DND-41 (cell line): ENCODE measurements at regions not wholly inside any gene's neighbourhood (a gene's known extent, or its start where the extent isn't known, plus 50 kb on each side); places are given as distances from the start of the nearest gene placed in this dataset.

Source experiments
- ATAC-seq: fragments of 200-7000 bp; cut with Tn5 transposase; 3 replicates; pipeline ENCODE4 v1.9.1; 2021; ENCODE audit warnings: low read depth; ENCODE audit not compliant: insufficient read depth
- DNase-seq: peaks from one replicate; pipeline ENCODE4 v3.0.0-alpha.2; 2020
- H2AFZ ChIP-seq: 2 replicates; pipeline ENCODE4 v1.6.0; 2012; ENCODE audit warnings: low read depth, low read length
- H3K27ac ChIP-seq: 2 replicates; pipeline ENCODE4 v1.5.1; 2012; ENCODE audit warnings: low read length, inconsistent platforms
- H3K27me3 ChIP-seq: fragments of 200-600 bp; sonication (generic); 2 replicates; pipeline ENCODE4 v1.6.0; 2012; ENCODE audit warnings: low read length, mild to moderate bottlenecking, inconsistent platforms; ENCODE audit not compliant: insufficient read depth, poor library complexity
- H3K36me3 ChIP-seq: 2 replicates; pipeline ENCODE4 v1.5.1; 2012; ENCODE audit warnings: low read length, inconsistent platforms; ENCODE audit not compliant: insufficient read depth
- H3K4me1 ChIP-seq: 2 replicates; pipeline ENCODE4 v1.5.1; 2012; ENCODE audit warnings: mild to moderate bottlenecking, low read length; ENCODE audit not compliant: insufficient read depth
- H3K4me2 ChIP-seq: 2 replicates; pipeline ENCODE4 v1.6.0; 2012; ENCODE audit warnings: mild to moderate bottlenecking, moderate library complexity, low read length, inconsistent platforms; ENCODE audit not compliant: insufficient read depth
- H3K4me3 ChIP-seq, 2 experiments: fragments of 200-600 bp in 1 of 2; shearing (Covaris generic) in 1 of 2; 2 replicates each; pipeline ENCODE4 v1.5.1; 2012 to 2016; ENCODE audit warnings: inconsistent platforms in 2 of 2, low read length in 2 of 2, mild to moderate bottlenecking in 2 of 2, low read depth in 1 of 2, moderate library complexity in 1 of 2
- H3K79me2 ChIP-seq: 2 replicates; pipeline ENCODE4 v1.6.0; 2012; ENCODE audit warnings: low read length, inconsistent platforms; ENCODE audit not compliant: insufficient read depth
- H3K9ac ChIP-seq: 2 replicates; pipeline ENCODE4 v1.6.0; 2012; ENCODE audit warnings: low read depth, mild to moderate bottlenecking, inconsistent platforms, low read length, moderate library complexity
- H3K9me3 ChIP-seq: 2 replicates; pipeline ENCODE4 v1.5.1; 2012; ENCODE audit warnings: low read length, moderate library complexity, mild to moderate bottlenecking, inconsistent platforms; ENCODE audit not compliant: insufficient read depth, severe bottlenecking
- H4K20me1 ChIP-seq: 2 replicates; pipeline ENCODE4 v1.6.0; 2012; ENCODE audit warnings: low read length; ENCODE audit not compliant: insufficient read depth
- EZH2 ChIP-seq: IDR thresholded peaks from 3 replicates; pipeline ENCODE4 v1.6.1; 2012; ENCODE audit warnings: borderline replicate concordance, low read depth, mild to moderate bottlenecking, moderate library complexity, low read length, inconsistent platforms; ENCODE audit not compliant: severe bottlenecking
- TF ChIP-seq, protein P1 (sequence below): IDR thresholded peaks from 2 replicates; pipeline ENCODE4 v1.5.1; 2012; ENCODE audit warnings: borderline replicate concordance, low read length, moderate library complexity, mild to moderate bottlenecking; ENCODE audit not compliant: poor library complexity, severe bottlenecking; ENCODE audit errors: extremely low read depth

DNA sequence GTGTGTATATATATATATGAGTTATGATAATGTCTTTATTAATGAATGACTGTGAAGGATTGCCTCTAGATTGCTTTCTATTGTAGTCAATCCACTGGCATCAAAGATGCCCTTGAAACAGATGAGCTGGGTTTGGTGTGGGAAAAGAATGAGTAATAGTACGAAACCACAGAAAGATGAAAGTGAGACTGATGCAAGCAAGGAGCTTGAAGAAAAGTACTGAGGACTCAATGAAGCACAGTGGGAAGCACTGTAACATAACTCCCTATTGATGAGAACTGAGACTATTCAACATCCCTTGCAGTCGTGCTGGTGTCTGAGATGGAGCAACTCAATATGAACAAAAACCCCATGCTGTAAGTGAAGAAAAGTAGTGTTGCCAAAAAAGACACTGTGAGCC lies 1794.2 kb downstream of the SLITRK5 start:
- Histone ChIP-seq H3K9me3 (no peaks in the 10 kb centered on the region), H3K4me2 (no peak overlapping the region), H2AFZ (no peak overlapping the region), H4K20me1 (no peaks in the 10 kb centered on the region), H3K4me3 (no peak overlapping the region), H3K27me3 (no peaks in the 10 kb centered on the region), H3K9ac (no peak overlapping the region), H3K36me3 (no peaks in the 10 kb centered on the region), H3K79me2 (no peaks in the 10 kb centered on the region), H3K27ac (no peak overlapping the region), H3K4me1 (no peaks in the 10 kb centered on the region)
- TF ChIP-seq, protein P1, sequence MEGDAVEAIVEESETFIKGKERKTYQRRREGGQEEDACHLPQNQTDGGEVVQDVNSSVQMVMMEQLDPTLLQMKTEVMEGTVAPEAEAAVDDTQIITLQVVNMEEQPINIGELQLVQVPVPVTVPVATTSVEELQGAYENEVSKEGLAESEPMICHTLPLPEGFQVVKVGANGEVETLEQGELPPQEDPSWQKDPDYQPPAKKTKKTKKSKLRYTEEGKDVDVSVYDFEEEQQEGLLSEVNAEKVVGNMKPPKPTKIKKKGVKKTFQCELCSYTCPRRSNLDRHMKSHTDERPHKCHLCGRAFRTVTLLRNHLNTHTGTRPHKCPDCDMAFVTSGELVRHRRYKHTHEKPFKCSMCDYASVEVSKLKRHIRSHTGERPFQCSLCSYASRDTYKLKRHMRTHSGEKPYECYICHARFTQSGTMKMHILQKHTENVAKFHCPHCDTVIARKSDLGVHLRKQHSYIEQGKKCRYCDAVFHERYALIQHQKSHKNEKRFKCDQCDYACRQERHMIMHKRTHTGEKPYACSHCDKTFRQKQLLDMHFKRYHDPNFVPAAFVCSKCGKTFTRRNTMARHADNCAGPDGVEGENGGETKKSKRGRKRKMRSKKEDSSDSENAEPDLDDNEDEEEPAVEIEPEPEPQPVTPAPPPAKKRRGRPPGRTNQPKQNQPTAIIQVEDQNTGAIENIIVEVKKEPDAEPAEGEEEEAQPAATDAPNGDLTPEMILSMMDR, result no peak
- TF ChIP-seq EZH2, result no peak
- ATAC-seq (no peak), DNase-seq (no peak)

DNA sequence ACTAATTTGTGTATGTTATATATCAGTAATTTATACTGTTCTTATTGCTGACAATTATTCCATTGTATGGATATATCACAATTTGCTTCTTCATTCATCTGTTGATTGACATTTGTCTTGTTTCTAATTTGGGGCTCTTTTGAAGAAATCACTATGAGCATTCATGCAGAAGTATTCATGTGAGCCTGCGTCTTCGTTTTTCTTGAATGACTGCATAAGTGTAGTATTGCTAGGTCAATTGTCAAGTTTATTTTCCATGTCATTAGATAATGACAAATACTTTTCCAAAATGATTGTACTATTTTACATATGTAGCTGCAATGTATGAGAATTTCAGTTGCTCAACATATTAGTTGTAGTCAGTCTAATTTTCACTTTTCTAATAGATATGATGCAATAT lies 1796.9 kb downstream of the SLITRK5 start:
- Histone ChIP-seq H3K4me2 (no peak overlapping the region), H3K4me1 (no peaks in the 10 kb centered on the region), H4K20me1 (no peaks in the 10 kb centered on the region), H2AFZ (no peak overlapping the region), H3K9ac (no peak overlapping the region), H3K27ac (no peak overlapping the region), H3K36me3 (no peaks in the 10 kb centered on the region), H3K79me2 (no peaks in the 10 kb centered on the region), H3K27me3 (no peaks in the 10 kb centered on the region), H3K9me3 (no peaks in the 10 kb centered on the region), H3K4me3 (no peak overlapping the region)
- no peak for DNase-seq
- TF ChIP-seq, protein P1, result no peak
- TF ChIP-seq EZH2, result no peak
- no peak for ATAC-seq

DNA sequence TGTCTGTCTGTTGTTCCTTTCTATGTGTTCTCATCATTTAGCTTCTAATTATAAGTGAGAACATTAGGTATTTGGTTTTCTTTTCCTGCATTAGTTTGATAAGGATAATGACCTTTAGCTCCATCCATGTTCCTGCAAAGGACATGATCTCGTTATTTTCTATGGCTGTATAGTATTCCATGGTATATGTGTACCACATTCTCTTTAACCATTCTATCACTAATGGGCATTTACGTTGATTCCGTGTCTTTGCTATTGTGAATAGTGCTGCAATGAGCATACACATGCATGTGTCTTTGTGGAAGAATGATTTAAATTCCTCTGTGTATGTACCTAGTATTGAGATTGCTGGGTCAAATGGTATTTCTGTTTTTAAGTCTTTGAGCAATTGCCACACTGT lies 1799.7 kb downstream of the SLITRK5 start:
- ATAC-seq, result no peak
- Histone ChIP-seq H3K9me3 (no peaks in the 10 kb centered on the region), H3K36me3 (no peaks in the 10 kb centered on the region), H3K27me3 (no peaks in the 10 kb centered on the region), H3K4me3 (no peak overlapping the region), H3K9ac (no peak overlapping the region), H4K20me1 (no peaks in the 10 kb centered on the region), H3K4me2 (no peak overlapping the region), H3K4me1 (no peaks in the 10 kb centered on the region), H3K79me2 (no peaks in the 10 kb centered on the region), H2AFZ (no peak overlapping the region), H3K27ac (no peak overlapping the region)
- no peak for TF ChIP-seq EZH2
- TF ChIP-seq, protein P1, result no peak
- no peak for DNase-seq

DNA sequence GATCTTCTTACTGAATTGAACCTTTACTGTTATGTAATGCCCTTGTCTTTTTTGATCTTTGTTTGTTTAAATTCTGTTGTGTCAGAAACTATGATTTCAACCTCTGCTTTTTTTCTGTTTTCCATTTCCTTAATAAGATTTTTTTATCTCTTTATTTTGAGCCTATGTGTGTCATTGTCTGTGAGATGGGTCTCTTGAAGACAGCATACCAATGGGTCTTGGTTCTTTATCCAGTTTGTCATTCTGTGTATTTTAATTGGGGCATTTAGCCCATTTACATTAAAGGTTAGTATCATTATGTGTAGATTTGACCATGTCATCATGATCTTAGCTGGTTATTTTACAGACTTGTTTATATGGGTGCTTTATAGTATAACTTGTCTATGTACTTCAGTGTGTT lies 1803.3 kb downstream of the SLITRK5 start:
- H3K4me3 ChIP-seq, result no peak overlapping the region
- H3K79me2 ChIP-seq, result no peaks in the 10 kb centered on the region
- no peak overlapping the region for H3K9ac ChIP-seq
- peaks cover 3% of the 10 kb centered on the region for H3K9me3 ChIP-seq
- no peak overlapping the region for H3K27ac ChIP-seq
- no peaks in the 10 kb centered on the region for H3K4me1 ChIP-seq
- no peaks in the 10 kb centered on the region for H3K36me3 ChIP-seq
- TF ChIP-seq, protein P1, result no peak
- no peak for TF ChIP-seq EZH2
- H4K20me1 ChIP-seq, result no peaks in the 10 kb centered on the region
- no peak overlapping the region for H3K4me2 ChIP-seq
- ATAC-seq (no peak), DNase-seq (no peak)
- H2AFZ ChIP-seq, result no peak overlapping the region
- no peaks in the 10 kb centered on the region for H3K27me3 ChIP-seq
